Natural killer cell treated with Interleukin-12 subunit alpha and Interleukin-12 subunit beta and Interleukin-15 and Interleukin-18, amount 100 ng/mL, for 72 hours (primary cell): ENCODE measurements at regions not wholly inside any gene's neighbourhood (a gene's known extent, or its start where the extent isn't known, plus 50 kb on each side); places are given as distances from the start of the nearest gene placed in this dataset.

Experiments used
- ATAC-seq, 2 donors: fragments of 150-1000 bp; cut with Tn5 transposase in 1 of 2; sonication (Bioruptor Pico), chemical (Tn5 transposase) in 1 of 2; 2 replicates each; pipeline ENCODE4 v1.10.0; 2021
- DNase-seq: peaks from one replicate; pipeline ENCODE4 v3.0.0; 2022; ENCODE audit warnings: low spot score
- H3K27ac Mint-ChIP-seq, 2 donors: 1 replicate in 1 of 2; 2 replicates in 1 of 2; pipeline ENCODE4 v1.8.0; 2022; ENCODE audit warnings: mixed read lengths in 2 of 2, mild to moderate bottlenecking in 1 of 2, moderate library complexity in 1 of 2
- H3K27me3 Mint-ChIP-seq, 2 donors: 1 replicate in 1 of 2; 2 replicates in 1 of 2; pipeline ENCODE4 v1.8.0; 2022; ENCODE audit warnings: mixed read lengths in 2 of 2
- H3K36me3 Mint-ChIP-seq: one replicate; pipeline ENCODE4 v1.8.0; 2022; ENCODE audit warnings: mixed read lengths
- H3K4me1 Mint-ChIP-seq, 2 donors: 1 replicate in 1 of 2; 2 replicates in 1 of 2; pipeline ENCODE4 v1.8.0; 2022; ENCODE audit warnings: low read depth in 2 of 2, mixed read lengths in 2 of 2, mild to moderate bottlenecking in 1 of 2
- H3K4me3 Mint-ChIP-seq: one replicate; pipeline ENCODE4 v1.8.0; 2022; ENCODE audit warnings: mixed read lengths
- H3K9me3 Mint-ChIP-seq: 2 replicates; pipeline ENCODE4 v1.8.0; 2022; ENCODE audit warnings: mixed read lengths

DNA sequence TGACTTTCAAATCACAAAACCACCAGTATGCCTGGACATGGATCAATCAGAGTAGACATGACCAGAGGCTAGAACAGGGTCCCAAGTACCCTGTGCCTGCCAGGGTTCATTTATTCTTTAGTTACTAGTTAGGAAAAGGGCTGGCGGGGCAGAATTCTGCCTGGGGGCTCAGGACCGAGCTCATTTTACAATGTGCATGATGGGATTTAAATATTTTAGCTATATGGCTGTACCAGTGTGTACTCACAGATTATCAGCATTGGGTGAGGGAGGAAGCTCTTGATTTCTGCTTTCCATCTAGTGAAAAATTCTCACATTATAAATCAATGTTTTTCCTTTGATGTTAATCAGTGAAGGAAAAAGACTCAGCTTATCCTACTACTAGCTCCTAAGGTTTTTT, 1511.1 kb downstream of the EFNA5 start:
- H3K4me1 Mint-ChIP-seq, result no peaks in the 10 kb centered on the region
- no peak overlapping the region for H3K4me3 Mint-ChIP-seq
- ATAC-seq, result no peak
- H3K36me3 Mint-ChIP-seq, result no peaks in the 10 kb centered on the region
- no peaks in the 10 kb centered on the region for H3K27me3 Mint-ChIP-seq
- no peak for DNase-seq
- H3K9me3 Mint-ChIP-seq, result peaks cover 10% of the 10 kb centered on the region
- no peak overlapping the region for H3K27ac Mint-ChIP-seq

DNA sequence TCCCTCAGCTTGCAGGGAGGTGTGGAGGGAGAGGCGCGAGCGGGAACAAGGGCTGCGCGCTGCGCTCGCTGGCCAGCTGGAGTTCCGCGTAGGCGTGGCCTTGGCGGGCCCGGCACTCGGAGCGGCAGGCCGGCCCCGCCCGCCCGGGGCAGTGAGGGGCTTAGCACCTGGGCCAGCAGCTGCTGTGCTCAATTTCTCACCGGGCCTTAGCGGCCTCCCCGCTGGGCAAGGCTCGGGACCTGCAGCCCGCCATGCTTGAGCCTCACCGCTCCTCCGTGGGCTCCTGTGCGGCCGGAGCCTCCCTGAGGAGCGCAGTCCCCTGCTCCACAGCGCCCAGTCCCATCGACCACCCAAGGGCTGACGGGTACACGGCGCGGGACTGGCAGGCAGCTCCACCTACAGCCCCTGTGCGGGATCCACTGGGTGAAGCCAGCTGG, 1516.4 kb downstream of the EFNA5 start:
- no peak for ATAC-seq
- Mint-ChIP-seq H3K4me1 (no peaks in the 10 kb centered on the region), H3K36me3 (no peaks in the 10 kb centered on the region), H3K27ac (no peak overlapping the region), H3K27me3 (no peaks in the 10 kb centered on the region), H3K4me3 (no peak overlapping the region), H3K9me3 (peaks cover 14% of the 10 kb centered on the region)
- DNase-seq, result no peak

DNA sequence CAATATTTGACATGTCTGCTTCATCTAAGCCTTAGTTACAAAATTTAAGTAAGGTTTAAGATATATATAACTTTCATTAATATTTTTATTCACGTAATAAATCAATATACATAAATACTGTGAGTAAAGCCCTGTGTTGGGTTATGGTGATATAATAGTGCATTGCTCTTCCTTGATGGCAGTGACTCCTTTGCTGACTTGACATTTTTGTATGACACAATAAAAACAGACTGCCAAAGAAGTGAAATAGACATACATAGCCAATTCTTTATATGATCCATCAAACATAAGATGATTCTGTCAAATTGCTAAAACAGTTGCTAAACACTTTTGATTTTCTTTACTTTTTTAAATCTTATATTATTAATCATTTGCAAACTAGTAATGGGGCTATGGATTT, 1518.2 kb downstream of the EFNA5 start:
- DNase-seq (no peak), ATAC-seq (no peak)
- Mint-ChIP-seq H3K9me3 (peaks cover 14% of the 10 kb centered on the region), H3K27ac (no peak overlapping the region), H3K27me3 (no peaks in the 10 kb centered on the region), H3K36me3 (no peaks in the 10 kb centered on the region), H3K4me3 (no peak overlapping the region), H3K4me1 (no peaks in the 10 kb centered on the region)

DNA sequence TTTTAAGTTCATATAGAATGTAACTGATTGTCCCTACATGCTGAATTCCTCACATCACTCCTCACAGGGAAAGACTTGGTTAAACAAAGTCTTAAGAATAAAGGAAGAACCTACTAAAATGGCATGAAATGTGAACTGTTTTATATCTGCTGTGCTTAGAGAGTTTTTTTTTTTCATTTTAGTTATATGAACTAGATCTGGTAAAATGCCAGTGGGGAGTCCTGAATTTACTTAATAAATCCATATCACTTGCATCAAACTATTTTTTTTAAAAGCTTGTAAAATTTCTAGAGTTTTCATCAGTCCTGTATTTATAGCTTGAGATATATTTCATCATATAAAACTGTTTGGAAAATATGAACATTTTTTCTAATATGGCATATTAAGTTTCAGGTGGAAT, 1528.6 kb downstream of the EFNA5 start:
- Mint-ChIP-seq H3K36me3 (peaks cover 5% of the 10 kb centered on the region), H3K4me3 (no peak overlapping the region), H3K9me3 (peaks cover 8% of the 10 kb centered on the region), H3K27me3 (no peaks in the 10 kb centered on the region), H3K27ac (no peak overlapping the region), H3K4me1 (no peaks in the 10 kb centered on the region)
- ATAC-seq (no peak), DNase-seq (no peak)

DNA sequence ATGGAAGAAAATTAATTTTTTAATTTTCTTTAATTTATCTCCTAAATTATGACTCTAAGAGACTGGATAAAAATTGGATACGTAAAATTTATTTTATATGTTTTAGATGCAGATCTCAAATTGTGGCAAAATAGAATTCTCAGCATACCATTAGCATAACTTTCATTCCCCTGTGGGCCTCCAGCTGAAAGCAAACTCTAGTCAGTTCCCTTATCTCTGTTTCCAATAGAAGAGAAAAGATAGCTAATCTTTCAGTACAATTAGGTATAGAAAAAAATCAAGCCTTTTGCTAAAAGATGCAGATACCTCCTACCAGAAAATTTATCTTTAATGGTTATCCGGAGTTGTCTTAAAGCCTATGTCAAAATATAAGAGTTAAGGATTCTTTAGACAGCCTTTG, 1530.6 kb downstream of the EFNA5 start:
- H3K27me3 Mint-ChIP-seq, result no peaks in the 10 kb centered on the region

DNA sequence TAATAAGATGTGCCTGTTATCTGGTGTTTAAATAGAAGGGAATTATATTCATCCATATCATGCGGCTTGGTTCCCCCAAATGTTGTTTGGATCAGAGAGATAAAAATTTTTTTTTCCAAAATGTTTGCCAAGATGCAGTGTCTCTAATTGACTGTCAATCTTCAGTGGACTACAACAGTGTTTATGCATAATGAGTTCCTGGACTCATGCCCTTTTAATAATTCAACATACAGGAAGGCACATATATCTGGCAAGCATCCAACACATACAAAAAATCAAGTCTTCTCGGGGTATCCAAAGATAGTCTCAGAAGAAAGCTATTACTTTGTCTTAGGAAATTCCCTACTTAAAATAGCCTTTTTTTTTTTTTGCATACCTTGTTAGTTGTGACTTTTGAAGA, 1534.7 kb downstream of the EFNA5 start:
- DNase-seq (no peak), ATAC-seq (no peak)
- no peaks in the 10 kb centered on the region for H3K36me3 Mint-ChIP-seq
- no peaks in the 10 kb centered on the region for H3K27me3 Mint-ChIP-seq
- H3K4me3 Mint-ChIP-seq, result no peak overlapping the region
- peaks cover 7% of the 10 kb centered on the region for H3K9me3 Mint-ChIP-seq
- H3K27ac Mint-ChIP-seq, result no peak overlapping the region
- no peaks in the 10 kb centered on the region for H3K4me1 Mint-ChIP-seq

More for the DNA sequence above, 1530.6 kb downstream of the EFNA5 start:
- H3K4me3 Mint-ChIP-seq, result no peak overlapping the region
- no peak for ATAC-seq
- H3K9me3 Mint-ChIP-seq, result peaks cover 3% of the 10 kb centered on the region
- H3K36me3 Mint-ChIP-seq, result no peaks in the 10 kb centered on the region
- H3K27ac Mint-ChIP-seq, result no peak overlapping the region
- no peak for DNase-seq
- H3K4me1 Mint-ChIP-seq, result no peaks in the 10 kb centered on the region

DNA sequence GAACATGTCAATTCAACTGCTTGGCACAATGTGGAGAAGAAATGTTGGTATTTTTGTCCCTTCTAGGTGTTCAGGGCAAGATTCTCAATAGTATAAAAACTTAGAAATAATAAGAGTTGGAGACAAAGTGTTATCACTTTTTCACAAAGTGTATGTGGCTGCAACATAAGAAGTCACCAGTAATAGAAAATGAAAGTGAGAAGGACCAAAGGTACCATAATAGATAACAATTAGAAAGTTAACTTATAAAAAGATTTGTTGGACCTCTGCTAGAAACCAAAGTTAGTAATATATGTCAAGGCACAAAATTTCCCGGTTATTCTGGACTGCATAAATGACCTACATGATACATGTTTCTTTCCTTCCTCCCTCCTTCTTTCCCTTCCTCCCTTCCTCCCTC, 1535.3 kb downstream of the EFNA5 start:
- H3K9me3 Mint-ChIP-seq, result peaks cover 7% of the 10 kb centered on the region
- no peaks in the 10 kb centered on the region for H3K27me3 Mint-ChIP-seq
- no peak overlapping the region for H3K4me3 Mint-ChIP-seq
- no peak for DNase-seq
- ATAC-seq, result no peak
- H3K36me3 Mint-ChIP-seq, result no peaks in the 10 kb centered on the region
- H3K27ac Mint-ChIP-seq, result no peak overlapping the region
- no peaks in the 10 kb centered on the region for H3K4me1 Mint-ChIP-seq

DNA sequence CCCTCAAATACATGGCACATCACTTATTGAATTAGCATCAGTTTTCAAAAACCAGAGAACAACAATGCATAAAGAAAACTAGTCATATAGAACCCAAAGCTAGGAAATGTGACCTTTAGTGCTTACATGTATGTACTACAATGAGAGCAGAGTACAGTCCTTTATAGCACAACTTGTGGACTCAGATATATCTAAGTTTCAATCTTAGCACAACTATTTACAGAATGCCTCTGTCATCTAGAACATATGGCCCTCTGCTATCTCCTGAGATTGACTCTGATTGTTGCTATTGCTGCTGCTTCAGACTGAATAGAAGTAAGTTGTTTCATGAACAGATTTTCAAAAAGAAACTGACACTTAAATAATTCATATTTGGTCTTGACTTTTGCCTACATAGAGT, 1536.2 kb downstream of the EFNA5 start:
- no peak overlapping the region for H3K27ac Mint-ChIP-seq
- no peaks in the 10 kb centered on the region for H3K4me1 Mint-ChIP-seq
- peaks cover 6% of the 10 kb centered on the region for H3K9me3 Mint-ChIP-seq
- ATAC-seq, result no peak
- H3K4me3 Mint-ChIP-seq, result no peak overlapping the region
- no peak for DNase-seq
- H3K36me3 Mint-ChIP-seq, result no peaks in the 10 kb centered on the region
- H3K27me3 Mint-ChIP-seq, result no peaks in the 10 kb centered on the region

DNA sequence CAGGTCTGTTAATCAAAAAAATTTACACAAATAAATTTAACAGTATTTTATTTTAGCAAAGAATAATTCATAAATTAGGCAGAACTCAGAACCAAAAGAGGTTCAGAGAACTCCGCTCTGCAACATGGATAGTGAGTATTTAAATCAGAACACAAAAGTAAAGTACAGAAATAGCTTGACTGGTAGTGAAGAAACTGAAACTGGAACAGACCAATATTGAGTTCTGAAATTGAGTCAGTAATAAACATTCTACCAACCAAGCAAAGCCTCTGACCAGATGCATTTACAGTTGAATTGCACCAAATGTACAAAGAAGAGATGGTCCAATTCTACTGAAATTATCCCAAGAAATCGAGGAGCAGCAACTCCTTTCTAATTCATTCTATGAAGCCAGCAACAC, 1542.8 kb downstream of the EFNA5 start:
- H3K27me3 Mint-ChIP-seq, result no peaks in the 10 kb centered on the region
- no peaks in the 10 kb centered on the region for H3K4me1 Mint-ChIP-seq
- H3K9me3 Mint-ChIP-seq, result no peaks in the 10 kb centered on the region
- DNase-seq (no peak), ATAC-seq (no peak)
- no peak overlapping the region for H3K4me3 Mint-ChIP-seq
- H3K36me3 Mint-ChIP-seq, result no peaks in the 10 kb centered on the region
- H3K27ac Mint-ChIP-seq, result no peak overlapping the region

DNA sequence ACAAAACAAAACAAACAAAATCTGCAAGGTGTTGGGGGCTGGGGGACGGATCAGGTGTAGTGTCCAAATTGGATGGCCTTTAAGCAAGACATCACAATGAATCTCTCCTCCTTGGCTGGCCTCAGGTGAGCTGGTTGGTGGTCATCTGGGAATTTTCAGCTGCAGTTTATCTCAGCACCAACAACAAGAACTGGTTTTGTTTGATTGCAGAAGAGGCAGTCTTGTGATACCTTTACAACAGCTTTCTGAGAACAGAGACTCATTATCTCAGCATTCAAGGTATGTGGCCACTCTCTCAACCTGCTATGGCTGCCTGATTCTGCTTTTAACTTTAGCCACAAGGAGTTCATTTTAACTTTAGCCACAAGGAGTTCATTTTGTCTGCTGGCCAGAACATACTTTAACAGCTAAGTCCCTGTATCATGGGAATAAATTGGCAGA, 1543.4 kb downstream of the EFNA5 start:
- no peak for DNase-seq
- Mint-ChIP-seq H3K9me3 (peaks cover 1% of the 10 kb centered on the region), H3K4me3 (no peak overlapping the region), H3K4me1 (no peaks in the 10 kb centered on the region), H3K27ac (no peak overlapping the region), H3K36me3 (no peaks in the 10 kb centered on the region), H3K27me3 (no peaks in the 10 kb centered on the region)
- ATAC-seq, result no peak

DNA sequence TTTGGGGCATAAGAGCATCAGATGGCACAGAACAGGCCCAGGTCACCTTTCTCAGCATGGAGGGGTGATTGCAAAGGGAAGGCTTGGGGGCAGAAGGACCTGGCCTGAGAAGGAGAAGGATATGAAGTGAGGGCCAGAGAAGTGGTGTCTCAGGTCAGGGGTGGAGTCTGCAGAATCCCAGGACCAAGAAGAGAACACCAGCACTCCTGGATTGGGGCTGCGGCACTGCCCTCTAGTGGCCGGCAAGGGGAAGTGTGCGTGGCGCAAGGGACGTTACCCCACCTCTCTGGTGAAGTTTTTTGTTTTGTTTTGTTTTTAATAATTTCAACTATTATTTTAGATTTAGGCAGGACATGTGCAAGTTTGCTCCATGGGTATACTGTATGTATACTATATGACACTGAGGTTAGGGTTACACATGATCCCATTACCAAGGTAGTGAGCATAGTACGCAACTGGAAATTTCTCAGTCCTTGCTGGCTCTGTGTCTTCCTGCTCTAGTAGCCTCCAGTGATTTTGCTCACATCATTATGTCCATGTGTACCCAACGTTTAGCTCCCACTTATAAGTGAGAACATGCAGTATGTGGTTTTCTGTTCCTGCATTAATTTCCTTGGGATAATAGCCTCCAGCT, 1548.6 kb downstream of the EFNA5 start:
- ATAC-seq, result no peak
- Mint-ChIP-seq H3K27ac (no peak overlapping the region), H3K9me3 (peaks cover 7% of the 10 kb centered on the region), H3K36me3 (no peaks in the 10 kb centered on the region), H3K4me3 (no peak overlapping the region), H3K4me1 (no peaks in the 10 kb centered on the region), H3K27me3 (no peaks in the 10 kb centered on the region)
- no peak for DNase-seq

DNA sequence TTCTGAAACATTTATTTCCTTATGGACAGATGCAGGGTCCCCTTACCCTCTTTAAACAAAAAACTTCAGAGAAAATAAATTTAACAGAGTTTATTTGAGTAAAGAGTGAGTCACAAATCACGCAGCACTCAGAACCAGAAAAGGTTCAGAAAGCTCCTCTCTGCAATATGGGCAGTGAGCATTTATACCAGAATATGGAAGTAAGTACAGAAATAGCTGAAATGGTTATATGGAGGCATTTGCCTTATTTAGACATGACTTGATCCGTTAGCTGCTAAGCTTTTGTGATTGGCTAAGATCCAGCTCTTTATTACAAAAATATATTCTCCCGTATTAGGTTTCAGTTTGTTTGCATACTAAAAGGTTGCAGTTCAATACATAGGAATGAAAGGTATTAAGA, 1554.1 kb downstream of the EFNA5 start:
- DNase-seq, result no peak
- H3K4me3 Mint-ChIP-seq, result no peak overlapping the region
- no peaks in the 10 kb centered on the region for H3K4me1 Mint-ChIP-seq
- H3K27me3 Mint-ChIP-seq, result no peaks in the 10 kb centered on the region
- peaks cover 14% of the 10 kb centered on the region for H3K9me3 Mint-ChIP-seq
- H3K36me3 Mint-ChIP-seq, result no peaks in the 10 kb centered on the region
- ATAC-seq, result no peak
- no peak overlapping the region for H3K27ac Mint-ChIP-seq

DNA sequence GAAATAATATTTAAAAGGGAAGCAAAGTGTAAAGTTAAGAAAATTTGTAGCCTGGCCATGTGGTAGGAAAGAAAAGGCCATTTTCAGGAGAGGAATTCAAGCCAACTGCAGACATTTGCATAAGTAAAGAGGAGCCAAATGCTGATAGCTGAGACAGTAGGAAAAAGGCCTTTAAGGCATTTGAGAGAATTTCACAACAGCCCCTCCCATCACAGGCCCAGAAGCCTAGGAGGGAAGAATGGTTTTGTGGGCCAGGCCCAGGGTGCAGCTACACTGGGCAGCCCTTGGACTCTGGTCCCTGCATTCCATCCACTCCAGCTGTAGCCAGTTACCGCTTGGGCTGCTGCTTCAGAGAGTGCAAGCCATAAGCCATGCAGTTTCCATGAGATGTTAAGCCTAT, 1556.8 kb downstream of the EFNA5 start:
- no peaks in the 10 kb centered on the region for H3K4me1 Mint-ChIP-seq
- H3K4me3 Mint-ChIP-seq, result no peak overlapping the region
- no peaks in the 10 kb centered on the region for H3K27me3 Mint-ChIP-seq
- no peak for ATAC-seq
- no peaks in the 10 kb centered on the region for H3K36me3 Mint-ChIP-seq
- H3K9me3 Mint-ChIP-seq, result peaks cover 9% of the 10 kb centered on the region
- no peak for DNase-seq
- no peak overlapping the region for H3K27ac Mint-ChIP-seq

DNA sequence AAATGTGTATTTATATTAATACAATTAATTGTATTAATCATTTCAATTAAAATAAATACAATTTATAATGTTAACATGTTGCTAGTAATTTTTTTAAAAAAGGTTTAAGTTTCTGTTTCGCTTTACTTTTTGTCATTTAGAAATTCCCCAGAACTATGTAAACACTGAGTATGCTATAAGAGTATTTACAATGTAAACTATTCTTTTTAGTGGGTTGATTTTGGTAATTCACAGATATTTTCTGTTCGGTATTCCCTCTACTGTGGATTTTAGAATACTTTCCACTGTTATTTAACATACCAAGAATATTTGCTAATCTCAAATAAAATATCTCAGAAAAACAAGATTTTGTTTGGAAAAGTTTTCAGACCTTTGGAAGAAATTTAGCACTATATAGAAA, 1564.4 kb downstream of the EFNA5 start:
- no peaks in the 10 kb centered on the region for H3K36me3 Mint-ChIP-seq
- DNase-seq, result no peak
- H3K4me1 Mint-ChIP-seq, result no peaks in the 10 kb centered on the region
- no peak for ATAC-seq
- peaks cover 4% of the 10 kb centered on the region for H3K9me3 Mint-ChIP-seq
- H3K27ac Mint-ChIP-seq, result no peak overlapping the region
- H3K27me3 Mint-ChIP-seq, result no peaks in the 10 kb centered on the region
- H3K4me3 Mint-ChIP-seq, result no peak overlapping the region

DNA sequence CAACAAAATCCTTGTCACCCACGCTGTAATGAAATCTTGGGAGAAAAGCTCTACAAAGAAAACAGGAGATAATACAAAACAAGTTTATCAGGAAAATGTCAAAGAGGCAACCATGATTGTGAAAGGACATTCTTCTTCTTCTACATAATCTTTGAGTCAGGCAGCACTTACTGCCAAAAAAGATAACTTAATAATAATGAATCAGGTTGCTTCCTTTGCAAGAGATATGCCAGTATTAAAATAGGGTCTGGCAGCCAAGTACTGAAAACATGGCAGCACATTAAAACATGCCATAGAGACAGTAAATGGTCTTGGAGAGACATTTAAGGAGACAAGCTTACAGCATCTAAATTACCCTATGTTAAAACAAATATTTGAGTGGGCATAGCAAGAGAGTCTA, 1573.4 kb downstream of the EFNA5 start:
- no peaks in the 10 kb centered on the region for H3K36me3 Mint-ChIP-seq
- H3K27ac Mint-ChIP-seq, result no peak overlapping the region
- H3K27me3 Mint-ChIP-seq, result no peaks in the 10 kb centered on the region
- DNase-seq (no peak), ATAC-seq (no peak)
- H3K4me1 Mint-ChIP-seq, result no peaks in the 10 kb centered on the region
- no peak overlapping the region for H3K4me3 Mint-ChIP-seq
- peaks cover 17% of the 10 kb centered on the region for H3K9me3 Mint-ChIP-seq
